Keratinocyte (primary cell): ENCODE measurements at regions not wholly inside any gene's neighbourhood (a gene's known extent, or its start where the extent isn't known, plus 50 kb on each side); places are given as distances from the start of the nearest gene placed in this dataset.

Experiments used
- DNase-seq: peaks from one replicate; pipeline ENCODE4 v3.0.0-alpha.2; 2011; ENCODE audit warnings: low read depth, missing footprints, low spot score
- FAIRE-seq: peaks from 2 replicates; lab custom pipeline; 2011; peaks lifted over from hg19 to GRCh38; lab: Jason Lieb, UNC
- H2AFZ ChIP-seq: 2 replicates; pipeline ENCODE4 v1.6.0; 2012; ENCODE audit warnings: low read length, control low read depth, inconsistent platforms; ENCODE audit not compliant: control insufficient read depth
- H3K27ac ChIP-seq: 2 replicates; pipeline ENCODE4 v1.5.1; 2011; ENCODE audit warnings: low read length; ENCODE audit not compliant: control insufficient read depth, insufficient read depth
- H3K27me3 ChIP-seq: 3 replicates; pipeline ENCODE4 v1.6.0; 2011; ENCODE audit warnings: low read length; ENCODE audit not compliant: control insufficient read depth, insufficient read depth; ENCODE audit errors: extremely low read depth
- H3K36me3 ChIP-seq, 2 experiments: 2 replicates in 1 of 2; 3 replicates in 1 of 2; pipeline ENCODE4 v1.5.1; 2011; ENCODE audit warnings: low read length in 2 of 2, mild to moderate bottlenecking in 1 of 2; ENCODE audit not compliant: control insufficient read depth in 2 of 2, insufficient read depth in 2 of 2; ENCODE audit errors: extremely low read depth in 1 of 2
- H3K4me1 ChIP-seq: 3 replicates; pipeline ENCODE4 v1.5.1; 2011; ENCODE audit warnings: low read length; ENCODE audit not compliant: control insufficient read depth, insufficient read depth; ENCODE audit errors: extremely low read depth
- H3K4me2 ChIP-seq: 3 replicates; pipeline ENCODE4 v1.6.0; 2011; ENCODE audit warnings: low read depth, low read length; ENCODE audit not compliant: control insufficient read depth, insufficient read depth; ENCODE audit errors: extremely low read depth
- H3K4me3 ChIP-seq, 3 experiments: fragments of 200-600 bp in 1 of 3; sonication (generic) in 1 of 3; 2 replicates in 2 of 3; 3 replicates in 1 of 3; pipeline ENCODE4 v1.5.1; 2011 to 2016; ENCODE audit warnings: low read length in 3 of 3, mild to moderate bottlenecking in 3 of 3, control low read depth in 2 of 3, inconsistent platforms in 1 of 3, low read depth in 1 of 3, mixed read lengths in 1 of 3, mixed run types in 1 of 3, moderate library complexity in 1 of 3; ENCODE audit not compliant: control insufficient read depth in 2 of 3, insufficient read depth in 2 of 3; ENCODE audit errors: extremely low read depth in 1 of 3
- H3K79me2 ChIP-seq: 2 replicates; pipeline ENCODE4 v1.6.0; 2012; ENCODE audit warnings: low read length; ENCODE audit not compliant: control insufficient read depth, insufficient read depth
- H3K9ac ChIP-seq: 3 replicates; pipeline ENCODE4 v1.6.0; 2011; ENCODE audit warnings: low read length; ENCODE audit not compliant: control insufficient read depth, insufficient read depth; ENCODE audit errors: extremely low read depth
- H3K9me1 ChIP-seq: 3 replicates; pipeline ENCODE4 v1.6.0; 2011; ENCODE audit warnings: low read length; ENCODE audit not compliant: control insufficient read depth, insufficient read depth; ENCODE audit errors: extremely low read depth
- H3K9me3 ChIP-seq: 2 replicates; pipeline ENCODE4 v1.5.1; 2012; ENCODE audit warnings: low read depth, low read length; ENCODE audit not compliant: control insufficient read depth
- H4K20me1 ChIP-seq: 3 replicates; pipeline ENCODE4 v1.6.0; 2011; ENCODE audit warnings: low read length; ENCODE audit not compliant: control insufficient read depth, insufficient read depth; ENCODE audit errors: extremely low read depth
- EZH2 ChIP-seq: IDR thresholded peaks from one replicate; pipeline ENCODE4 v1.6.1; 2012; ENCODE audit warnings: inconsistent platforms, mild to moderate bottlenecking, low read length, moderate library complexity
- dilution Hi-C: fragments of 300-500 bp; cut with MboI; formaldehyde crosslinking; loops from one replicate; pipeline ENCODE4 v1.7.0; 2020; ENCODE audit warnings: low sequenced_read_pairs; ENCODE audit not compliant: extremely low pct_ligation_motif_present
- TF ChIP-seq, protein P1 (sequence below), 3 experiments: IDR thresholded peaks in 1 of 3; conservative IDR thresholded peaks in 1 of 3; optimal IDR thresholded peaks in 1 of 3; 2 replicates in 2 of 3; 3 replicates in 1 of 3; pipeline versions ENCODE3 to v1.5.1; 2011; ENCODE audit warnings: low read length in 3 of 3, mild to moderate bottlenecking in 3 of 3, moderate library complexity in 2 of 3, control low read depth in 1 of 3, inconsistent platforms in 1 of 3; ENCODE audit not compliant: insufficient read depth in 2 of 3; ENCODE audit errors: extremely low read depth in 1 of 3

DNA sequence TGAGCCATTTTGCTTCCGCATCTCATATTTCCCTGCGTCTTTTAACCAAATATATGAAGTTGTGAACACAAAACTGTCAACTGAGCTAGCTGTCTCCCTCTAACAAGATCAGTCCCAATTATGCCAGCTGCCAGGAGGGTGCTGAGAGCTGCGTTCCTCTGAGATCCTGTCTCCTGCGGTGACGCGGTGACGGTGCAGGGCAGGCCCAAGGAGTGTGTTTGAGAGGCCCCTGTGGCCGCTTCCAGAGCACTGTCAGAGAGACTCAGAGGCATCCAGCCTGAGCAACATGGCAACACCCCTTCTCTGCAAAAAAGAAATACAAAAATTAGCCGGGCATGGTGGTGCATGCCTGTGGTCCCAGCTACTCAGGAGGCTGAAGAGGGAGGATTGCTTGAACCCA is 126.3 kb upstream of the FOXD4L5 start:
- FAIRE-seq (no peak), DNase-seq (no peak)
- Histone ChIP-seq H4K20me1 (no peaks in the 10 kb centered on the region), H3K9me1 (no peaks in the 10 kb centered on the region), H3K27ac (no peak overlapping the region), H3K9ac (no peak overlapping the region), H3K9me3 (peaks cover 19% of the 10 kb centered on the region), H3K4me3 (no peak overlapping the region), H3K27me3 (no peaks in the 10 kb centered on the region), H2AFZ (no peak overlapping the region), H3K36me3 (no peaks in the 10 kb centered on the region), H3K79me2 (no peaks in the 10 kb centered on the region), H3K4me2 (no peak overlapping the region), H3K4me1 (no peaks in the 10 kb centered on the region)
- dilution Hi-C loops: no loop called here
- TF ChIP-seq EZH2: no peak
- TF ChIP-seq, protein P1, sequence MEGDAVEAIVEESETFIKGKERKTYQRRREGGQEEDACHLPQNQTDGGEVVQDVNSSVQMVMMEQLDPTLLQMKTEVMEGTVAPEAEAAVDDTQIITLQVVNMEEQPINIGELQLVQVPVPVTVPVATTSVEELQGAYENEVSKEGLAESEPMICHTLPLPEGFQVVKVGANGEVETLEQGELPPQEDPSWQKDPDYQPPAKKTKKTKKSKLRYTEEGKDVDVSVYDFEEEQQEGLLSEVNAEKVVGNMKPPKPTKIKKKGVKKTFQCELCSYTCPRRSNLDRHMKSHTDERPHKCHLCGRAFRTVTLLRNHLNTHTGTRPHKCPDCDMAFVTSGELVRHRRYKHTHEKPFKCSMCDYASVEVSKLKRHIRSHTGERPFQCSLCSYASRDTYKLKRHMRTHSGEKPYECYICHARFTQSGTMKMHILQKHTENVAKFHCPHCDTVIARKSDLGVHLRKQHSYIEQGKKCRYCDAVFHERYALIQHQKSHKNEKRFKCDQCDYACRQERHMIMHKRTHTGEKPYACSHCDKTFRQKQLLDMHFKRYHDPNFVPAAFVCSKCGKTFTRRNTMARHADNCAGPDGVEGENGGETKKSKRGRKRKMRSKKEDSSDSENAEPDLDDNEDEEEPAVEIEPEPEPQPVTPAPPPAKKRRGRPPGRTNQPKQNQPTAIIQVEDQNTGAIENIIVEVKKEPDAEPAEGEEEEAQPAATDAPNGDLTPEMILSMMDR (optimal IDR thresholded peaks at IDR 0.05 in 1 of 3, IDR thresholded peaks at IDR 0.05 in 1 of 3, conservative IDR thresholded peaks at IDR 0.05 in 1 of 3; ENCODE audit: extremely low read depth in 1 of 3, insufficient read depth in 2 of 3, low read length in 3 of 3): no peak

DNA sequence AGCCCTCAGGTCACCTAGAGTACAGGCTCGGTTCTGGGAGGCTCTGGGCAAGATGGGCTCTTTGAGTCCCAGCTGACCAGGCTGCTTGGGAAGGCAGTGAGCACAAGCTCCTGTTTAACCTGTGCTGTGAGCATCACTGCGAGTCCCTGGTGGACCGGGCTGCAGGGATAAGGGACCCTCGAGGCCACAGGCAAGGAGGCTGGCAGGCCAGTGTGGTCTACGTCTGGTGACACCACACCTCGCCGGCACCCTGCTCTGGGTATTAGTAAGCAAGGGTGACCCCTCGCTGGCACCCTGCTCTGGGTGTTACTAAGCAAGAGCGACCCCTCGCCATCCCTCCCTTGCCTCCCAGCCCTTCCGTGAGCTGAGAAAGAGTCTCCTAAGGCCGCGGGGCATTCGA is 125.9 kb upstream of the FOXD4L5 start:
- Histone ChIP-seq H4K20me1 (no peaks in the 10 kb centered on the region), H3K79me2 (no peaks in the 10 kb centered on the region), H3K27me3 (no peaks in the 10 kb centered on the region), H3K4me1 (no peaks in the 10 kb centered on the region), H3K9ac (no peak overlapping the region), H3K4me3 (no peak overlapping the region), H3K9me3 (peaks cover 19% of the 10 kb centered on the region), H3K27ac (no peak overlapping the region), H2AFZ (no peak overlapping the region), H3K9me1 (no peaks in the 10 kb centered on the region), H3K36me3 (no peaks in the 10 kb centered on the region), H3K4me2 (no peak overlapping the region)
- dilution Hi-C loops: no loop called here
- TF ChIP-seq, protein P1 (optimal IDR thresholded peaks at IDR 0.05 in 1 of 3, IDR thresholded peaks at IDR 0.05 in 1 of 3, conservative IDR thresholded peaks at IDR 0.05 in 1 of 3; ENCODE audit: extremely low read depth in 1 of 3, insufficient read depth in 2 of 3, low read length in 3 of 3): no peak
- no peak for TF ChIP-seq EZH2
- DNase-seq (no peak), FAIRE-seq (no peak)
